Head of caudate nucleus (tissue), 42 donors: ENCODE measurements at regions not wholly inside any gene's neighbourhood (a gene's known extent, or its start where the extent isn't known, plus 50 kb on each side); places are given as distances from the start of the nearest gene placed in this dataset.
A peak's percentile ranks its signal among the peaks of the same experiment; 100 is the strongest.

Experiments used
- DNase-seq, 42 donors: peaks; one replicate each; pipeline versions ENCODE4 v3.0.0 to v3.0.0-alpha.2; 2020 to 2021; ENCODE audit warnings: mixed read lengths in 7 of 42
- intact Hi-C: fragments of 100-400 bp; cut with DNase I; formaldehyde crosslinking; loops from one replicate; pipeline ENCODE4 v1.15.0; 2022

GRCh38 chr12:125696054-125696453, 630.8 kb downstream of the AACS start:
- DNase-seq = no peak
- intact Hi-C loops = no loop called here

- intact Hi-C loops = no loop called here
Observed at GRCh38 chr12:125704803-125705202, 639.6 kb downstream of the AACS start.

GRCh38 chr12:125720961-125721360, 655.7 kb downstream of the AACS start:
- DNase-seq = no peak
- intact Hi-C loops = no loop called here

More at GRCh38 chr12:125704803-125705202, 639.6 kb downstream of the AACS start:
- no peak for DNase-seq

- no peak for DNase-seq
- intact Hi-C loops = no loop called here
Observed at GRCh38 chr12:125734137-125734536, 668.9 kb downstream of the AACS start.

GRCh38 chr12:125738211-125738610, 673.0 kb downstream of the AACS start:
- DNase-seq = no peak
- intact Hi-C loops = no loop called here

GRCh38 chr12:125742413-125742812, 677.2 kb downstream of the AACS start:
- DNase-seq = peak in 39 of 42 donors; percentile 10 to 87 (median 50)
- intact Hi-C loops = no loop called here

- intact Hi-C loops = no loop called here
- DNase-seq = peak in 1 of 42 donors; percentile 2
Observed at GRCh38 chr12:125744201-125744600, 679.0 kb downstream of the AACS start.

GRCh38 chr12:125755512-125755911, 690.3 kb downstream of the AACS start:
- intact Hi-C loops = no loop called here
- no peak for DNase-seq

GRCh38 chr12:125766091-125766490, 700.9 kb downstream of the AACS start:
- DNase-seq = no peak
- intact Hi-C loops = no loop called here

- intact Hi-C loops = no loop called here
- no peak for DNase-seq
Observed at GRCh38 chr12:125772403-125772802, 707.2 kb downstream of the AACS start.

- DNase-seq = peak in 30 of 42 donors; percentile 4 to 62 (median 24)
- intact Hi-C loops = no loop called here
Observed at GRCh38 chr12:125773033-125773640, 707.9 kb downstream of the AACS start.

- DNase-seq = no peak
- intact Hi-C loops = no loop called here
Observed at GRCh38 chr12:125775507-125775906, 710.3 kb downstream of the AACS start.

- intact Hi-C loops = no loop called here
- no peak for DNase-seq
Observed at GRCh38 chr12:125776212-125776611, 711.0 kb downstream of the AACS start.

- intact Hi-C loops = no loop called here
- no peak for DNase-seq
Observed at GRCh38 chr12:125786143-125786542, 720.9 kb downstream of the AACS start.

GRCh38 chr12:125794401-125794800, 729.2 kb downstream of the AACS start:
- no peak for DNase-seq
- intact Hi-C loops = no loop called here

GRCh38 chr12:125797421-125798175, 732.4 kb downstream of the AACS start:
- intact Hi-C loops = no loop called here
- DNase-seq = no peak

GRCh38 chr12:125804660-125805059, 739.4 kb downstream of the AACS start:
- intact Hi-C loops = no loop called here
- no peak for DNase-seq

- DNase-seq = no peak
- intact Hi-C loops = no loop called here
Observed at GRCh38 chr12:125824276-125824675, 759.0 kb downstream of the AACS start.

GRCh38 chr12:125835852-125836251, 770.6 kb downstream of the AACS start:
- no peak for DNase-seq
- intact Hi-C loops = no loop called here

- no peak for DNase-seq
- intact Hi-C loops = no loop called here
Observed at GRCh38 chr12:125836647-125837046, 771.4 kb downstream of the AACS start.

- intact Hi-C loops = no loop called here
- DNase-seq = no peak
Observed at GRCh38 chr12:125841332-125841731, 776.1 kb downstream of the AACS start.
